Transverse colon (tissue), 3 donors: ENCODE measurements at regions not wholly inside any gene's neighbourhood (a gene's known extent, or its start where the extent isn't known, plus 50 kb on each side); places are given as distances from the start of the nearest gene placed in this dataset.

Experiments used
- EP300 ChIP-seq: sonication (generic); formaldehyde crosslinking; IDR thresholded peaks from one replicate; pipeline ENCODE4 v1.6.1; 2017; ENCODE audit warnings: antibody characterized with exemption, low read depth
- TF ChIP-seq, protein P1 (sequence below), 5 experiments: fragments of 200-600 bp in 3 of 5; fragments of 450-650 bp in 2 of 5; sonication (generic) in 3 of 5; IDR thresholded peaks; 1 replicate in 2 of 5; 2 replicates in 3 of 5; pipeline ENCODE4 v1.5.1; 2016 to 2017; ENCODE audit warnings: antibody characterized with exemption in 5 of 5, inconsistent platforms in 3 of 5, mild to moderate bottlenecking in 2 of 5, moderate library complexity in 1 of 5

DNA sequence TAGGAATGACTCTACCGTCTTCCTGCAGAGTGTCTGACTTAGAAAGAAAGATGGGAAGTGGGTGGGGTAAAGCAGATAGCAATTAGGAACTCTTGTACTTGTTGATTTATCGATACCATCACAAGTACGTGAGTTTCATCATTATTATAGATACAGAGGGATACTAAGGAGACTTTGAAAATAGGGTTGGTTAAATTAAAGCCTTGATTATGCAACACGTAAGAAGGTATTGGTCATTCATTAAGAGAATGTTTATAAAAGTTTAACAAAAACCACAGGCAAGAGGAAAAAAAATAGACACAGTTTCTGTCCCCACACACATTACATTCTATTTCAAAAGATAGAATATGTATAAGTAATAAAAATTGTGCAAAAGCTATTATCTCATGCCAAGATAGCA is 65.9 kb upstream of the UGT2B7 start:
- TF ChIP-seq, protein P1, sequence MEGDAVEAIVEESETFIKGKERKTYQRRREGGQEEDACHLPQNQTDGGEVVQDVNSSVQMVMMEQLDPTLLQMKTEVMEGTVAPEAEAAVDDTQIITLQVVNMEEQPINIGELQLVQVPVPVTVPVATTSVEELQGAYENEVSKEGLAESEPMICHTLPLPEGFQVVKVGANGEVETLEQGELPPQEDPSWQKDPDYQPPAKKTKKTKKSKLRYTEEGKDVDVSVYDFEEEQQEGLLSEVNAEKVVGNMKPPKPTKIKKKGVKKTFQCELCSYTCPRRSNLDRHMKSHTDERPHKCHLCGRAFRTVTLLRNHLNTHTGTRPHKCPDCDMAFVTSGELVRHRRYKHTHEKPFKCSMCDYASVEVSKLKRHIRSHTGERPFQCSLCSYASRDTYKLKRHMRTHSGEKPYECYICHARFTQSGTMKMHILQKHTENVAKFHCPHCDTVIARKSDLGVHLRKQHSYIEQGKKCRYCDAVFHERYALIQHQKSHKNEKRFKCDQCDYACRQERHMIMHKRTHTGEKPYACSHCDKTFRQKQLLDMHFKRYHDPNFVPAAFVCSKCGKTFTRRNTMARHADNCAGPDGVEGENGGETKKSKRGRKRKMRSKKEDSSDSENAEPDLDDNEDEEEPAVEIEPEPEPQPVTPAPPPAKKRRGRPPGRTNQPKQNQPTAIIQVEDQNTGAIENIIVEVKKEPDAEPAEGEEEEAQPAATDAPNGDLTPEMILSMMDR (IDR thresholded peaks at IDR 0.05), result no peak
- no peak for TF ChIP-seq EP300
